ENCODE measurements at regions not wholly inside any gene's neighbourhood (a gene's known extent, or its start where the extent isn't known, plus 50 kb on each side); places are given as distances from the start of the nearest gene placed in this dataset.
"Not testable (repeated sequence)": the region's sequence is repeated elsewhere in the genome, so short reads cannot be mapped to it uniquely, and the experiment has no call there.

DNA sequence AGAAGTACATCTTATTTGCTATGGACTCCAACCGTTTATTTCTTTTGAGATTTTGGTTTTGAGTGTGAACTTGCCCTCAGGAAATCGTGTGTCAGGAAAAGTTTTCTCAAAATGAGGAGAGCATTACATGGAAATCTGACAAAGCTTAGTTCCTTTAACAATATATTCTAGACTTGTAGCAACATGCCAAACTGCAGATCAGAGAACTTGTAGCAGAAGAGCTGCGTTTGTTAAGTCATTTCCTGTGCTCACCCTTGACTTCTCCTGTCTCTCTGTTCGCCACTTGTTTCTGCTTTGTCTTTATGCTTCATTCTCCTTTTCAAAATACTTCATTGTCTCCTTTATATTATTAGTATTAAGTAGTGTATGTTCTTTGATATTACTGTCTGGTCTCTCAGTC is 116.6 kb upstream of the FOXP2 start:
- no peak for ATAC-seq

DNA sequence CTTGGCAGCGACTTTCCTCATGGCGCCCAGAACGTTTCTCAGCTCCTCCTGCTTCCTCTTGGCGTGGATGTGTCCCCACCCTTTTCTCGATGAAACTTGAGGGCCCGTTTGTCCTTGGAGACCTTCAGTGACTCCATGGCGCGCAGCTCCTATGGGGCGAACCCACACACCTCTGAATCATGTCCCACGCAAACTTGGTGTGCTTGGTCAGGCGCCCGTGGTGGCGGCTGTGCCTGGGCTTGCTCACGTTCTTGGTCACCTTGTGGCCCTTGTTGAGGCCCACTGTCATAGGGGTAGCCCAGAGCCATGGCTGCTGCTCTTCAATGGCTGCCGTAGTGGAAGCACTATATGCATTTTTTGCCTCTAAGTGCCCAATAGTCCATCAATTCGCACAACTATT is 117.5 kb upstream of the FOXP2 start:
- Mint-ChIP-seq H3K9me3 (peaks cover 3% of the 10 kb centered on the region in 2 donors), H3K27ac (no peak overlapping the region), H3K36me3 (no peaks in the 10 kb centered on the region)
- DNase-seq (ENCODE audit: low spot score in 2 of 2) (no peak), ATAC-seq (no peak)

More for the DNA sequence above, 116.6 kb upstream of the FOXP2 start:
- no peaks in the 10 kb centered on the region for H3K36me3 Mint-ChIP-seq
- no peak overlapping the region for H3K27ac Mint-ChIP-seq
- no peak for DNase-seq (ENCODE audit: low spot score in 2 of 2)
- H3K9me3 Mint-ChIP-seq: peaks cover 0 to 3% of the 10 kb centered on the region in 2 donors

DNA sequence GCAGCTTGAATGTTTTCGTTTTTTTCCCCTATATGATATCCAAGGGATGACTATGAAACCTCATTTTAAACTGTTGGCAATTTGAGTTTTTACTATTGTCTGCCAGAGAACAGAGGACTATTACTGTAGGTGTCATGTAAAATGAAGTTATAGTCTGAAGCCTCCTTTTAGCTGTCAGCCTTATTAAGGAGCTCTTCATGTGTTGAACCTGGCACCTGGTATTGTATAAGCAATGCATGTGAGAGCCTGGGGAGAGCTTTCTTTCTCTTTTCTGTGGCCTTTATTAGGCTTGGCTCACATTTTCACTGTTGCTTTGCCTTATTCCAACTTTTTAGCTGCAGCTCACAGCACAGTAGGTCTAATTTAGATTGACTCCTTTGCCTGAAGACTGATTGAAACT is 119.1 kb upstream of the FOXP2 start:
- ATAC-seq: no peak
- Mint-ChIP-seq H3K27ac (no peak overlapping the region), H3K9me3 (peaks cover 3% of the 10 kb centered on the region in 2 donors), H3K36me3 (no peaks in the 10 kb centered on the region)
- no peak for DNase-seq (ENCODE audit: low spot score in 2 of 2)

DNA sequence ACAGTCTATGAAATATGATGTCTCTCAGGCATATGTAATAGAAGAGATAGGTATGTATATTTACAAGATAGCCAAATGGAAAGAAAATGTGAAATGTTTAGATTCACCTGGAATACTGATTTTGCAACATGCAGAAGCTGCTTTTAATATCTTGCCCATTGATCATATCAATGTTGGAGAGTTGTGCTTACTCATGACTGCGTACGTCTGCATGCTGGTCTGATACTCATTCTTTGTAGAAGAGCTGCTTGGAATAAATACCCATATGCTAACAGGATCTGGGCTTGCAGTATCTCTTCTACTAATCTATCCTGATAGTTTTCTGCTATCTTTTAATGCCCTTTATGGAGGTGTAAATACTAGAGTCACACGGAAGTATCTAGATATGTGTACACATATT is 120.6 kb upstream of the FOXP2 start:
- DNase-seq (ENCODE audit: low spot score in 2 of 2): no peak
- no peak overlapping the region for H3K27ac Mint-ChIP-seq
- ATAC-seq: no peak
- H3K36me3 Mint-ChIP-seq: no peaks in the 10 kb centered on the region
- peaks cover 3% of the 10 kb centered on the region in 2 donors for H3K9me3 Mint-ChIP-seq

DNA sequence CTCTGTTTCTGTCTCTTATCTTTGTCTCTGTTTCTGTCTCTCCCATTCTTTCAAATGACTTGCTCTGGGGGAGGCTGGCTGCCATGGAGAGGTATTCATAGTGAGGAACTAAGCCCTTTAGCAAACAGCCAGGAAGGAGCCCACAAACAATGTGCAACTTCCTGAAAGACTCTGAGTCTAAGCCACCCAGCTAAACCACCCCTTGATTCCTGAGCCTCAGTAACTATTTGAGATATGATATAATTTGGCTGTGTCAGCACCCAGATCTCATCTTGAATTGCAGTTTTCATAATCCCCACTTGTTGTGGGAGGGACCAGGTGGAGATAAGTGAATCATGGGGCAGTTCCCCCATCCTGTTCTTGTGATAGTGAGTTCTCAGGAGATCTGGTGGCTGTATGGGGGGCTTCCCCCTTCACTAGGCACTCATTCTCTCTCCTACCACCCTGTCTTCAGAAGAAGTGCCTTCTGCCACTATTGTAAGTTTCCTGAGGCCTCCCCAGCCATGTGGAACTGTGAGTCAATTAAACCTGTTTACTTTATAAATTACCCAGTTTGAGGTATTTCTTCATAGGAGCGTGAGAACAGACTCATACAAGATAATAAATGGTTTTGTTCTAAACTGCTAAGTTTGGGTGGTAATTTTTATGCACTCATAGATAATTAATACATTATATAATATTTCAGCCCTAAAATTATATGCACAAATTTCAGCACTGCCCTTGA is 121.2 kb upstream of the FOXP2 start:
- Mint-ChIP-seq H3K27ac (no peak overlapping the region), H3K9me3 (peaks cover 3% of the 10 kb centered on the region in 2 donors), H3K36me3 (no peaks in the 10 kb centered on the region)
- ATAC-seq (no peak), DNase-seq (ENCODE audit: low spot score in 2 of 2) (no peak)

DNA sequence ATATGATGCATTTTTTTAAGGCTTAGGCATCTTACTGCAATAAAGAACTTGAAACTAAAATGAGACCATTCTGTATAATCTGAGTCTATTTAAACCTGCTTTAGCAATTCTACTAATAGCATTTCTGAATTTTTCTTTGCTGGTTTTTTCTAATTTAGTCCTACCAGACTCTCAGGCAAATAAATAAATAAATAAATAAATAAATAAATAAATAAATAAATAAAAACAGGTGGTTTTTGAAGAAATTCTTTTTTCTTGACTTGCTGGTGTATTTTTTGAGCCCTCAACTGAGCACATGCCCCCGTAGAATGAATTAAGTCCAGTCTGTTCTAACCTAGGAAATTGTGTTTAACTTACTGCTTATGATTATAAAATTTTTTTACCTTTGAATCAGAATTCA is 134.7 kb upstream of the FOXP2 start:
- no peak for DNase-seq (ENCODE audit: low spot score in 2 of 2)
- ATAC-seq: no peak
- H3K9me3 Mint-ChIP-seq: peaks cover 0 to 6% of the 10 kb centered on the region in 2 donors
- no peak overlapping the region for H3K27ac Mint-ChIP-seq
- H3K36me3 Mint-ChIP-seq: no peaks in the 10 kb centered on the region

DNA sequence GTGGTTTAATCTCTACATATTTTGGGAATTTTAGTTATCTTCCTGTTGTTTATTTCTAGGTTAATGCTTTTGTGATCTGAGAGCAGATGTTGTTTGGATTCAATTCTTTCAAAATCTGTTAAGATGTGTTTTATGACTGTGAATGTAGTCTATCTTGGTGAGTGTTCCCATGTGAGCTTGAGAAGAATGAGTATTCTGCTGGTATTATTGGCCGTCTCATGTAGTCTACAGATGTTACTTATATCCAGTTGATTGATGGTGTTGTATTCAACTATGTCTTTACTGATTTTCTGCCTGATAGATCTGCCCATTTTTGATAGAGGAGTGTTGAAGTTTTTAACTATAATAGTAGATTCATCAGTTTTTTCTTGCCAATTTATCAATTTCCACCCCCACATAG is 141.4 kb upstream of the FOXP2 start:
- Mint-ChIP-seq H3K27ac (no peak overlapping the region), H3K36me3 (no peaks in the 10 kb centered on the region), H3K9me3 (peaks cover 0 to 6% of the 10 kb centered on the region in 2 donors)
- DNase-seq (ENCODE audit: low spot score in 2 of 2) (no peak), ATAC-seq (peak in 1 of 2 donors; percentile 70)

DNA sequence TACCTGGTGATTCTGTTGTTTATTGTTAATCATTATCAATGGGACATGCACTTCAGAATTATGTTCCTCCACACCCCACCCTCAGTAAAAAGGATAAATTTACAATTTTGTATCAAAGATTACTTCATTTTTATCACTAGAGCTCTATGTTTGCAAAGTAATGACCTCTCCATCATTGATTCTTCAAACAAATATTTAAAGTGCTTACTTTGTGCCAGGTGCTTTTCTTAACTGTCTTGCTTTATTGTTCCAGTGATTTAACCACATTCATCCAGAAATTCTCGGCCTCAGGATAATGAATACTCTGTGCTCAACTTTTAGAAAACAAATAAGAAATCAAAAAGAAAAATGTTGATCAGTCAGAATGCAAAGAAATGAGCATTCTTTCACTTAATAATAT is 144.9 kb upstream of the FOXP2 start:
- Mint-ChIP-seq H3K9me3 (peaks cover 3 to 4% of the 10 kb centered on the region in 2 donors), H3K36me3 (no peaks in the 10 kb centered on the region), H3K27ac (no peak overlapping the region)
- ATAC-seq: no peak
- DNase-seq (ENCODE audit: low spot score in 2 of 2): no peak

DNA sequence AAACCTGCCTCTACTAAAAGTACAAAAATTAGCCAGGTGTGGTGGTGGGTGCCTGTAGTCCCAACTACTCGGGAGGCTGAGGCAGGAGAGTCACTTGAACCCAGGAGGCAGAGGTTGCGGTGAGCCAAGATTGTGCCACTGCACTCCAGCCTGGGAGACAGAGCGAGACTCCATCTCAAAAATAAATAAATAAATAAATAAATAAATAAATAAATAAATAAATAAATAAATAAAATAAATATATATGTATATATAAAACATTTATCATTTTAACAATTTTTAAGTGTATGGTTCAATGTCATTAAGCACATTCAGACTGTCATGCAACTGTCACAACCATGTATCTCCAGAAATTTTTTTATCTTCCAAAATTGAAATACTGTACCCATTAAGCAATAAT is 147.1 kb upstream of the FOXP2 start:
- H3K9me3 Mint-ChIP-seq: peaks cover 3 to 12% of the 10 kb centered on the region in 2 donors
- not testable (repeated sequence) for DNase-seq (ENCODE audit: low spot score in 2 of 2); ATAC-seq; H3K36me3 Mint-ChIP-seq; H3K27ac Mint-ChIP-seq

DNA sequence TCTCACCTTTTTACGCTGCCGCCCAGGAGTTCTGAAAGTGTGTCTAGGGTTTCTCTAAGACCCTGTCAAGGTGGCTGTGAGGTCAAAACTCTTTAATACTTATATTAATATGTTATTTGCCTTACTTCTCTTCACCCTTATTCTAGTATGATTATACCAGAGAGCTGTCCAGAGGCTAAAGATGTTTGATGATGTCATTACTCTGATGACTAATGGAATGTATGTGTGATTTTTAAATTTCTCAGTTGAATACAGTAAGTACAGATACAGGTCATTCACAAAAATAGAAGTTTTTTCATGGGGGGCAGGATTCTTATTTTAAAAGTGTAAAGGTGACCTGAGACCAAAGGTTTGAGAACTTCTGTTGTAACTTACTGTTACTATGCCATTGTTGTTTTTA is 150.6 kb upstream of the FOXP2 start:
- Mint-ChIP-seq H3K27ac (no peak overlapping the region), H3K36me3 (no peaks in the 10 kb centered on the region), H3K9me3 (peaks cover 3 to 12% of the 10 kb centered on the region in 2 donors)
- ATAC-seq (no peak), DNase-seq (ENCODE audit: low spot score in 2 of 2) (no peak)

DNA sequence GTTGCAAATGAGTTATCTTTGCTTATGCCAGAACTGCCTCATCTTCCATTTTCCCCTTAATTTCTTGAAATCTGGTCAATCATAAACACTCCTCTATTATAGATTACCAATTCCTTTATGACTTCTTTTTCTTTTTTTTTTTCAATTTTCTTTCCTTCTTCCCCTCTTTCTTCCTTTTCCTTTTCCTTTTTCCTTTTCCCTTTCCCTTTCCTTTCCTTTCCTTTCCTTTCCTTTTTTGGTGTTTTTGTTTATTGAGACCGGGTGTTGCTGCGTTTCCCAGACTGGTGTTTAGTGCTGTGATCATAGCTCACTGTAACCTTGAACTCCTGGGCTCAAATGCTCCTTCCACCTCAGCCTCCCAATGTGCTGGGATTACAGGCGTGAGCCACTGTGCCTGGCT is 151.4 kb upstream of the FOXP2 start:
- Mint-ChIP-seq H3K9me3 (peaks cover 3 to 12% of the 10 kb centered on the region in 2 donors), H3K36me3 (no peaks in the 10 kb centered on the region), H3K27ac (no peak overlapping the region)
- ATAC-seq (no peak), DNase-seq (ENCODE audit: low spot score in 2 of 2) (no peak)

DNA sequence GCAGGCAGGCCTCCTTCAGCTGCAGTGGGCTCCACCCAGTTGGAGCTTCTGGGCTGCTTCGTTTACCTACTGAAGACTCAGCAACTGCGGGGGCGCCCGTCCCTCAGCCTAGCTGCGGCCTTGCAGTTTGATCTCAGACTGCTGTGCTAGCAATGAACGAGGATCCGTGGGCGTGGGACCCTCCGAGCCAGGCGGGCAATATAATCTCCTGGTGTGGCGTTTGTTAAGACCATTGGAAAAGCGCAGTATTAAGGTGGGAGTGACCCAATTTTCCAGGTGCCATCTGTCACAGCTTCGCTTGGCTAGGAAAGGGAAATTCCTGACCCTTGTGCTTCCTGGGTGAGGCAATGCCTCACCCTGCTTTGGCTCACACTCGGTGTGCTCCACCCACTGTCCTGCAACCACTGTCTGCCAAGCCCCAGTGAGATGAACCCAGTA is 159.2 kb upstream of the FOXP2 start:
- Mint-ChIP-seq H3K27ac (no peak overlapping the region), H3K9me3 (peaks cover 14% of the 10 kb centered on the region in 2 donors), H3K36me3 (peaks cover 4 to 12% of the 10 kb centered on the region in 2 donors)
- no peak for ATAC-seq
- no peak for DNase-seq (ENCODE audit: low spot score in 2 of 2)

DNA sequence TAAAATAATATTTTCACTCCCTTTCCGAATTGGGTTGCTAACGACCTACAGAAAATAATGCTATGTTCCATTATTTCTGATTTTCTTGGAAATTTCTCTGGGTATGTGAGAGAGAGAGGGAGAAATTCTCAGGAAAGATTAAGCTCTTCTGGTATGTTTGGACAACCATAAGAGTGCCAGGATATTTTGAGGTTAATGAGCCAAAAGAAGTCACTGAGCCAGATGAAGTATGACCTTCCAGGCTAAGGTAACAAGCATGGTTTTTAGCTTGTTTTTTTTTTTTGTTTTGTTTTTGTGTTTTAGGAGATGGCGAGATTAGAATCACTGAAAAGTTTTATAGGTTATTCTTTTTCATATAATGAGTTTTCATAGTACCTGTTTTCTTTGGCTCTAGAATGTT is 171.0 kb upstream of the FOXP2 start:
- no peaks in the 10 kb centered on the region for H3K36me3 Mint-ChIP-seq
- ATAC-seq: no peak
- no peak overlapping the region for H3K27ac Mint-ChIP-seq
- DNase-seq (ENCODE audit: low spot score in 2 of 2): no peak
- H3K9me3 Mint-ChIP-seq: peaks cover 0 to 9% of the 10 kb centered on the region in 2 donors

DNA sequence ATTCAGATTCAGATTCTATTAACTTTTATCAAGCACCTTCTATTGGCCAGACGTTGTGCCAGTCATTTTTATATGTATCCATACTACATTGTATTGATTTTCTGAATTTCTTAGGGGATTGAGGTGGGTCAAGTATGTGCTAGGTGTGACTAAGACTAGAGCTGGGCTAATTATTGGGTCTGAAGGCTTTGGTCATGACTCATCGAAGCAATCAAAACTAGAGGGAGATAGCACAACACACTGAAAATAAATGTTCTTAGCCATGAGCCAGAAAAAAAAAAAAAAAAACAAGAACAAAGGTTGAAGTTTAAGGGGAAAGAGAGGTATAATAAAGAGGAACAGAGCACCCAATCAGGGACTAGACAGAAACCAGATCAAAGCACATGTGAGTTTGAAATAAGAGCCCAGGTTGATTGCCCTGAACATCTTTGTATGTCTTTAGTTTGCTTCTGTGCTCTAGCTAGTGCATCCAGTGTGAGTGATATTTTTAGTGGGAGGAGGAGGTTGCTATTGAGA is 171.6 kb upstream of the FOXP2 start:
- Mint-ChIP-seq H3K36me3 (no peaks in the 10 kb centered on the region), H3K27ac (no peak overlapping the region), H3K9me3 (peaks cover 0 to 8% of the 10 kb centered on the region in 2 donors)
- ATAC-seq (no peak), DNase-seq (ENCODE audit: low spot score in 2 of 2) (no peak)

DNA sequence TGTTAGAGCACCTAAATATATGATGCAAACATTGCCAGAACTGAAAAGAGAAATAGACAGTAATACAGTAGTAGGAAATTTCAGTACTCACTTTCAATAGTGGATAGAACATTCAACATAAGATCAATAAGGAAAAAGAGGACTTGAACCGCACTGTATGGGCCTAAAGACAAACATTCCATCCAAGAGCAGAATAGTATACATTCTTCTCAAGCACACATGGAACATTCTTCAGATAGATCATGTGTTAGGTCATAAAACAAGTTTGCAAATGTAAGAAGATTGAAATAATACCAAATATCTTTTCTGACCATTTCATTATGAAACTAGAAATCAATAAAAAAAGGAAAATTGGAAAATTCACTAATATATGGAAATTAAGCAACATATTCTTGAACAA is 185.4 kb upstream of the FOXP2 start:
- DNase-seq (ENCODE audit: low spot score in 2 of 2) (no peak), ATAC-seq (no peak)
- Mint-ChIP-seq H3K36me3 (no peaks in the 10 kb centered on the region), H3K9me3 (peaks cover 0 to 5% of the 10 kb centered on the region in 2 donors), H3K27ac (no peak overlapping the region)

DNA sequence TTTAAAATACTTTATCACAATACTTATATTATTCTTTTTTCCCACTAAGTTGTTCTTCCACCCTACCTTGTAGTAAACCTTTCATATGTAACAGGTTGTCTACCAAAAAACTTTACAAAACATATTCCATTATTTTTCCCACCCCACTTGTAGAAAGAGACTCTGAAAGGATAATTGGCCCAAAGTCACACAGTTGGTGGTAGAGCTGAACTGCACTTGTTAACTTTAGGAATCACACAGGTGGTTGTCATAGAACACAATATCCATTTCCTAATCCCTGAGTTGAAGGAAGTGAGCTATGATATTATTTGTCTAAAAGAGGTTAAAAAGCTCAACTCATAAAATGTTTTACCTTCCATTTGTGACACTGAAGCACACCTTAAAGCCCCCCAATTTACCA is 188.8 kb upstream of the FOXP2 start:
- Mint-ChIP-seq H3K9me3 (no peaks in the 10 kb centered on the region), H3K36me3 (no peaks in the 10 kb centered on the region), H3K27ac (no peak overlapping the region)
- ATAC-seq: no peak
- DNase-seq (ENCODE audit: low spot score in 2 of 2): no peak

DNA sequence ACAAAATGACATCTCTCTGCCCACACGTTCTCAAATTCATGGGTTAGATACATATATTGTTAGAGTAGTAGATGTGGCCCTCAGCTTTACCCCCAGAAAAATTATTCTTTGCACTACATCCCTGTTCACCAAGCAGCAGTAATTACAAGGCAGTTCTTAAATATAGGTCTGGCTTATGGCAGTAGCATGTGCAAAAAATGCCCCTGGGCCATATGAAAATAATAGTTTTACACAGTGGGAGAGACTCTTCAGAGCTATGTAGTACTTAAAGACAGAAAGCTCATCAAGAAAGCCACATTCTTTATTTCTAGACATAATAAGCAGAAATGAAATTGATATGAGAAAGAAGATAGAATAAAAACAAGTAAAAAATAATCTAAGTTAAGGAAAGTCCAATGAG is 196.3 kb upstream of the FOXP2 start:
- Mint-ChIP-seq H3K27ac (no peak overlapping the region), H3K36me3 (no peaks in the 10 kb centered on the region), H3K9me3 (no peaks in the 10 kb centered on the region)
- ATAC-seq (no peak), DNase-seq (ENCODE audit: low spot score in 2 of 2) (no peak)
